Neuronal stem cell (in vitro differentiated cells): ENCODE measurements at regions not wholly inside any gene's neighbourhood (a gene's known extent, or its start where the extent isn't known, plus 50 kb on each side); places are given as distances from the start of the nearest gene placed in this dataset.
A peak's percentile ranks its signal among the peaks of the same experiment; 100 is the strongest.
"Not testable (repeated sequence)": the region's sequence is repeated elsewhere in the genome, so short reads cannot be mapped to it uniquely, and the experiment has no call there.

Experiments used
- DNase-seq: peaks from one replicate; pipeline ENCODE4 v3.0.0-alpha.2; 2013; ENCODE audit warnings: low spot score
- H2AFZ ChIP-seq: one replicate; pipeline ENCODE4 v1.6.1; 2013; ENCODE audit warnings: mild to moderate bottlenecking, low read length, inconsistent platforms
- H2AK5ac ChIP-seq: 2 replicates; pipeline ENCODE4 v1.6.1; 2013; ENCODE audit warnings: low read depth, mild to moderate bottlenecking, inconsistent platforms, low read length, moderate library complexity, mixed read lengths
- H2BK120ac ChIP-seq: 2 replicates; pipeline ENCODE4 v1.6.1; 2013; ENCODE audit warnings: low read depth, mild to moderate bottlenecking, inconsistent platforms, low read length, moderate library complexity, mixed read lengths
- H2BK12ac ChIP-seq: one replicate; pipeline ENCODE4 v1.6.1; 2013; ENCODE audit warnings: low read length, inconsistent platforms
- H2BK15ac ChIP-seq: 2 replicates; pipeline ENCODE4 v1.6.1; 2013; ENCODE audit warnings: mild to moderate bottlenecking, low read length, inconsistent platforms, mixed read lengths
- H2BK5ac ChIP-seq: one replicate; pipeline ENCODE4 v1.6.1; 2013; ENCODE audit warnings: inconsistent platforms, mild to moderate bottlenecking, low read length, moderate library complexity
- H3K14ac ChIP-seq: one replicate; pipeline ENCODE4 v1.6.1; 2013; ENCODE audit warnings: low read length, inconsistent platforms
- H3K18ac ChIP-seq: 2 replicates; pipeline ENCODE4 v1.6.1; 2013; ENCODE audit warnings: low read length, inconsistent platforms
- H3K23ac ChIP-seq: 2 replicates; pipeline ENCODE4 v1.6.1; 2013; ENCODE audit warnings: low read depth, mild to moderate bottlenecking, mixed read lengths, low read length, inconsistent platforms; ENCODE audit not compliant: poor library complexity
- H3K27ac ChIP-seq: replicated peaks from 3 replicates; pipeline ENCODE4 v1.5.1; 2013; ENCODE audit warnings: low read length, inconsistent platforms
- H3K27me3 ChIP-seq, 3 experiments: 2 replicates each; pipeline ENCODE4 v1.6.1; 2013; ENCODE audit warnings: low read length in 3 of 3, mild to moderate bottlenecking in 2 of 3, inconsistent platforms in 1 of 3, low read depth in 1 of 3, mixed read lengths in 1 of 3, moderate library complexity in 1 of 3; ENCODE audit not compliant: control insufficient read depth in 3 of 3, insufficient read depth in 3 of 3
- H3K36me3 ChIP-seq, 2 donors: replicated peaks in 1 of 2; 2 replicates each; pipeline ENCODE4 v1.6.1; 2013; ENCODE audit warnings: low read length in 2 of 2; ENCODE audit not compliant: control insufficient read depth in 2 of 2, insufficient read depth in 2 of 2
- H3K4ac ChIP-seq: 2 replicates; pipeline ENCODE4 v1.6.1; 2013; ENCODE audit warnings: inconsistent platforms, mild to moderate bottlenecking, low read length, moderate library complexity
- H3K4me1 ChIP-seq, 2 donors: 1 replicate in 1 of 2; 2 replicates in 1 of 2; pipeline ENCODE4 v1.6.1; 2013; ENCODE audit warnings: low read length in 2 of 2, low read depth in 1 of 2; ENCODE audit not compliant: control insufficient read depth in 2 of 2, insufficient read depth in 1 of 2
- H3K4me2 ChIP-seq: one replicate; pipeline ENCODE4 v1.6.1; 2013; ENCODE audit warnings: mild to moderate bottlenecking, low read length, inconsistent platforms; ENCODE audit not compliant: insufficient read depth, poor library complexity, severe bottlenecking
- H3K4me3 ChIP-seq, 2 donors: 2 replicates each; pipeline ENCODE4 v1.5.1; 2013; ENCODE audit warnings: low read length in 2 of 2, mild to moderate bottlenecking in 2 of 2, inconsistent platforms in 1 of 2, moderate library complexity in 1 of 2
- H3K79me1 ChIP-seq: one replicate; pipeline ENCODE4 v1.6.1; 2013; ENCODE audit warnings: low read depth, mild to moderate bottlenecking, inconsistent platforms, low read length, moderate library complexity
- H3K9ac ChIP-seq: one replicate; pipeline ENCODE4 v1.6.1; 2013; ENCODE audit warnings: mild to moderate bottlenecking, low read depth, low read length, inconsistent platforms; ENCODE audit not compliant: poor library complexity
- H3K9me3 ChIP-seq, 2 donors: replicated peaks in 1 of 2; 2 replicates each; pipeline versions ENCODE3 to v1.6.1; 2013; ENCODE audit warnings: low read length in 2 of 2, mild to moderate bottlenecking in 2 of 2, inconsistent platforms in 1 of 2, low read depth in 1 of 2, mixed read lengths in 1 of 2, moderate library complexity in 1 of 2; ENCODE audit not compliant: control insufficient read depth in 2 of 2, insufficient read depth in 1 of 2
- H4K8ac ChIP-seq: one replicate; pipeline ENCODE4 v1.6.1; 2013; ENCODE audit warnings: low read depth, mild to moderate bottlenecking, inconsistent platforms, low read length, moderate library complexity
- H4K91ac ChIP-seq: one replicate; pipeline ENCODE4 v1.6.1; 2013; ENCODE audit warnings: low read length, low read depth, mild to moderate bottlenecking, inconsistent platforms; ENCODE audit not compliant: poor library complexity
- WGBS, 2 donors: extraction: QIAGEN DNeasy Blood & Tissue Kit; methylation state at CpG; one replicate each; pipeline ENCODE4 v1.1.7; 2013; ENCODE audit warnings: missing lambda C conversion rate in 2 of 2, mixed read lengths in 1 of 2; ENCODE audit not compliant: insufficient read length in 2 of 2, insufficient replicate concordance in 1 of 2; ENCODE audit errors: extremely low coverage in 2 of 2; 5-methylcytosine and 5-hydroxymethylcytosine counted together

DNA sequence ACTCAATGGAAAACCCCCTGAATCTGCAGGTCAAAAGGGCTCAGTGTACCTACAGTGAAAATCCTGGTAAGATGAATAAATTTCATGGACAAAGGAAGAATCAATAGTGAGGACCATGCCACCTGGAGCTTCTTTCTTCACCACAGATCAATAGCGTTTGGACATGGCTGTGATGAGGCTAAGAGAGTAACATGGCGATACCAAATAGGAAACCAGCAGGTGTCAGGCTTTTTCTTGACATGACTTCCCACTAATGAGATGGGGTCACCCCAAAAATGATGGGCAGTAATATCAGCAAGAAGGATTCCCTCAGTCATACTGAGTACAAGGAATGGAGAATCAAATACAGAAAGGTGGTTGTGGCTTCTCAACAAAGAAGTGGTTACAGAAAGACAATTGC, 208.5 kb upstream of the PLPPR1 start:
- Histone ChIP-seq H4K91ac (no peak overlapping the region), H3K23ac (no peak overlapping the region), H2BK12ac (no peak overlapping the region), H3K79me1 (no peaks in the 10 kb centered on the region), H2AFZ (no peak overlapping the region), H3K4ac (no peak overlapping the region), H2AK5ac (no peak overlapping the region), H2BK120ac (no peak overlapping the region), H2BK5ac (no peak overlapping the region), H3K9me3 (peaks cover 0 to 1% of the 10 kb centered on the region in 2 donors), H3K4me1 (peaks cover 0 to 4% of the 10 kb centered on the region in 2 donors), H4K8ac (no peak overlapping the region), H3K9ac (no peak overlapping the region), H3K4me2 (peak overlapping the region; percentile 14), H3K4me3 (no peak overlapping the region), H3K36me3 (no peaks in the 10 kb centered on the region), H2BK15ac (no peak overlapping the region), H3K18ac (no peak overlapping the region), H3K14ac (no peak overlapping the region), H3K27ac (no peak overlapping the region), H3K27me3 (no peaks in the 10 kb centered on the region)
- WGBS, 2 donors, result no CpG with 5 or more reads among the region's 2 CpGs
- DNase-seq, result peak; percentile 4

GRCh38 chr9:100833035-100833434, 195.5 kb upstream of the PLPPR1 start:
- H2BK12ac ChIP-seq, H3K4me1 ChIP-seq, H3K4me2 ChIP-seq, H3K18ac ChIP-seq, H2BK120ac ChIP-seq, H3K4ac ChIP-seq, H3K27me3 ChIP-seq, H2BK15ac ChIP-seq, H3K79me1 ChIP-seq, H3K9ac ChIP-seq, H2BK5ac ChIP-seq, H4K8ac ChIP-seq, H3K9me3 ChIP-seq, DNase-seq, H3K4me3 ChIP-seq, H3K27ac ChIP-seq, H2AK5ac ChIP-seq, H2AFZ ChIP-seq, H3K14ac ChIP-seq, H3K36me3 ChIP-seq, H3K23ac ChIP-seq, H4K91ac ChIP-seq: not testable (repeated sequence)
- no CpG with 5 or more reads among the region's 8 CpGs for WGBS, 2 donors

DNA sequence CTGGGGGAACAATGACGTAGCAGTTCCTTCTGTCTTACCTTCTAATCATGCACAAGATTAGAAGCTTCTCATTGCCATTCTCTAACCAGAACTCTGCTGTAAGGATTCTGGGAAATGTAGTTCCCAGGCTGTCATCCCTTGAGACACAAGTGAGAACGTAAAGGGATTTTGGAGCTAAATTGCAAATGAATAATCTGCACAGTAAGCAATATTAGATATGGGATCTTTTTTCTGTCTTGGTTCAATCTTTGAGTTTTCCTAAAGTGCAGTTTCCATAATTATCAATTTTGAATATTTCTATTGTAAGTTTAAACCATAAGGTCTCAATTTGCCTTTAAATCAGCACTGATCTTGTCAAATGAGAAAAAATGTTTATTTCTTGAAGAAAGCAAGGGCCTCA, 189.7 kb upstream of the PLPPR1 start:
- no peak overlapping the region for H2AK5ac ChIP-seq
- H3K27ac ChIP-seq, result no peak overlapping the region
- no peak overlapping the region for H3K18ac ChIP-seq
- H3K4me2 ChIP-seq, result no peak overlapping the region
- H3K9me3 ChIP-seq, result no peaks in the 10 kb centered on the region
- H3K23ac ChIP-seq, result no peak overlapping the region
- H2BK120ac ChIP-seq, result no peak overlapping the region
- no CpG with 5 or more reads among the region's 2 CpGs for WGBS, 2 donors
- H3K27me3 ChIP-seq, result peaks cover 0 to 3% (median 0%) of the 10 kb centered on the region in 3 experiments
- H3K14ac ChIP-seq, result no peak overlapping the region
- H2BK15ac ChIP-seq, result no peak overlapping the region
- no peak overlapping the region for H2AFZ ChIP-seq
- DNase-seq, result no peak
- no peak overlapping the region for H4K91ac ChIP-seq
- H3K4me3 ChIP-seq, result no peak overlapping the region
- no peak overlapping the region for H3K4ac ChIP-seq
- no peak overlapping the region for H2BK12ac ChIP-seq
- H3K9ac ChIP-seq, result no peak overlapping the region
- no peaks in the 10 kb centered on the region for H3K4me1 ChIP-seq
- no peaks in the 10 kb centered on the region for H3K36me3 ChIP-seq
- H2BK5ac ChIP-seq, result no peak overlapping the region
- H3K79me1 ChIP-seq, result no peaks in the 10 kb centered on the region
- no peak overlapping the region for H4K8ac ChIP-seq

DNA sequence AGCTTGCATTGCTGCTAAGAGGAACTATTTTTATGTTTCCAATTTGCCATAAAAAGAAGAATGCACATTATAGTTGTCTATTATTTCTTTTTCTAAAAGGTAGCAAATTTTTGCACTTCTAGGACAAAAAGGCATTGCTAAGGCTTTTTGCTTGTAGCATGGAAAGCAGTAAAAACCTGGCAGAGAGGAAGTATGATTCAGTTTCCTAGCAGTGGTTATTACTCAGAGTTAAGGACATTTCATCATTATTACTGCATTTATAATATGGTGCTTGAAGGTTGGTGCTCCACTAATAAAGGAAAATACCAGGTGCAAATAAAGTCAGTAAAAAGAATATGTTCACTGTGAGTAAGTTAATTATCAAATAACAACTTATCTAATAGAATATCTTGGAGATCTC, 179.8 kb upstream of the PLPPR1 start:
- H3K23ac ChIP-seq, result no peak overlapping the region
- DNase-seq, result no peak
- H2BK120ac ChIP-seq, result no peak overlapping the region
- no peak overlapping the region for H2AK5ac ChIP-seq
- no peak overlapping the region for H2BK12ac ChIP-seq
- H2BK15ac ChIP-seq, result no peak overlapping the region
- H2AFZ ChIP-seq, result no peak overlapping the region
- no peak overlapping the region for H3K27ac ChIP-seq
- H3K27me3 ChIP-seq, result no peaks in the 10 kb centered on the region
- no peak overlapping the region for H3K18ac ChIP-seq
- H3K79me1 ChIP-seq, result no peaks in the 10 kb centered on the region
- no peak overlapping the region for H3K14ac ChIP-seq
- no peak overlapping the region for H3K4ac ChIP-seq
- H3K4me1 ChIP-seq, result no peaks in the 10 kb centered on the region
- no peaks in the 10 kb centered on the region for H3K9me3 ChIP-seq
- H3K36me3 ChIP-seq, result no peaks in the 10 kb centered on the region
- H3K4me3 ChIP-seq, result no peak overlapping the region
- no peak overlapping the region for H3K4me2 ChIP-seq
- no peak overlapping the region for H3K9ac ChIP-seq
- no peak overlapping the region for H4K91ac ChIP-seq
- H2BK5ac ChIP-seq, result no peak overlapping the region
- no peak overlapping the region for H4K8ac ChIP-seq
